ENCODE measurements at regions not wholly inside any gene's neighbourhood (a gene's known extent, or its start where the extent isn't known, plus 50 kb on each side); places are given as distances from the start of the nearest gene placed in this dataset.

- H3K9ac ChIP-seq (ENCODE audit: low read depth, low read length), result no peak overlapping the region
- no peaks in the 10 kb centered on the region for H3K27me3 ChIP-seq (ENCODE audit: insufficient read depth, low read length, poor library complexity)
- no peak overlapping the region for H3K27ac ChIP-seq (ENCODE audit: low read length)
- H3K4me2 ChIP-seq (ENCODE audit: insufficient read depth, low read length), result no peak overlapping the region
- no peaks in the 10 kb centered on the region for H3K4me1 ChIP-seq (ENCODE audit: insufficient read depth, low read length)
- no peaks in the 10 kb centered on the region for H3K36me3 ChIP-seq (ENCODE audit: insufficient read depth, low read length)
- H4K20me1 ChIP-seq (ENCODE audit: insufficient read depth, low read length), result no peaks in the 10 kb centered on the region
- H2AFZ ChIP-seq (ENCODE audit: low read depth, low read length), result no peak overlapping the region
- TF ChIP-seq EZH2 (IDR thresholded peaks at IDR 0.05; ENCODE audit: borderline replicate concordance, low read depth, low read length, severe bottlenecking) (no peak), CTCF (IDR thresholded peaks at IDR 0.05; ENCODE audit: borderline replicate concordance, extremely low read depth, low read length, poor library complexity, severe bottlenecking) (no peak)
- no peak overlapping the region for H3K4me3 ChIP-seq (ENCODE audit: low read depth in 1 of 2, low read length in 2 of 2)
- no peaks in the 10 kb centered on the region for H3K9me3 ChIP-seq (ENCODE audit: insufficient read depth, low read length, severe bottlenecking)
- DNase-seq (no peak), ATAC-seq (ENCODE audit: insufficient read depth, low read depth) (no peak)
- no peaks in the 10 kb centered on the region for H3K79me2 ChIP-seq (ENCODE audit: insufficient read depth, low read length)
Observed at GRCh38 chr13:72164811-72165210, 297.8 kb upstream of the DACH1 start.

GRCh38 chr13:72163678-72164077 is 296.7 kb upstream of the DACH1 start:
- Histone ChIP-seq H3K4me1 (ENCODE audit: insufficient read depth, low read length) (no peaks in the 10 kb centered on the region), H3K4me2 (ENCODE audit: insufficient read depth, low read length) (no peak overlapping the region), H3K9ac (ENCODE audit: low read depth, low read length) (no peak overlapping the region), H3K27ac (ENCODE audit: low read length) (no peak overlapping the region), H3K27me3 (ENCODE audit: insufficient read depth, low read length, poor library complexity) (no peaks in the 10 kb centered on the region), H3K4me3 (ENCODE audit: low read depth in 1 of 2, low read length in 2 of 2) (no peak overlapping the region), H3K79me2 (ENCODE audit: insufficient read depth, low read length) (no peaks in the 10 kb centered on the region), H2AFZ (ENCODE audit: low read depth, low read length) (no peak overlapping the region), H4K20me1 (ENCODE audit: insufficient read depth, low read length) (no peaks in the 10 kb centered on the region), H3K36me3 (ENCODE audit: insufficient read depth, low read length) (no peaks in the 10 kb centered on the region), H3K9me3 (ENCODE audit: insufficient read depth, low read length, severe bottlenecking) (no peaks in the 10 kb centered on the region)
- TF ChIP-seq EZH2 (IDR thresholded peaks at IDR 0.05; ENCODE audit: borderline replicate concordance, low read depth, low read length, severe bottlenecking) (no peak), CTCF (IDR thresholded peaks at IDR 0.05; ENCODE audit: borderline replicate concordance, extremely low read depth, low read length, poor library complexity, severe bottlenecking) (no peak)
- DNase-seq (no peak), ATAC-seq (ENCODE audit: insufficient read depth, low read depth) (no peak)

GRCh38 chr13:72160977-72161376 is 294.0 kb upstream of the DACH1 start:
- Histone ChIP-seq H3K79me2 (ENCODE audit: insufficient read depth, low read length) (no peaks in the 10 kb centered on the region), H3K4me3 (ENCODE audit: low read depth in 1 of 2, low read length in 2 of 2) (no peak overlapping the region), H3K36me3 (ENCODE audit: insufficient read depth, low read length) (no peaks in the 10 kb centered on the region), H3K9me3 (ENCODE audit: insufficient read depth, low read length, severe bottlenecking) (no peaks in the 10 kb centered on the region), H2AFZ (ENCODE audit: low read depth, low read length) (no peak overlapping the region), H3K4me2 (ENCODE audit: insufficient read depth, low read length) (no peak overlapping the region), H3K9ac (ENCODE audit: low read depth, low read length) (no peak overlapping the region), H3K27ac (ENCODE audit: low read length) (no peak overlapping the region), H3K4me1 (ENCODE audit: insufficient read depth, low read length) (no peaks in the 10 kb centered on the region), H4K20me1 (ENCODE audit: insufficient read depth, low read length) (no peaks in the 10 kb centered on the region), H3K27me3 (ENCODE audit: insufficient read depth, low read length, poor library complexity) (no peaks in the 10 kb centered on the region)
- DNase-seq (no peak), ATAC-seq (ENCODE audit: insufficient read depth, low read depth) (no peak)
- TF ChIP-seq EZH2 (IDR thresholded peaks at IDR 0.05; ENCODE audit: borderline replicate concordance, low read depth, low read length, severe bottlenecking), result no peak
- TF ChIP-seq CTCF (IDR thresholded peaks at IDR 0.05; ENCODE audit: borderline replicate concordance, extremely low read depth, low read length, poor library complexity, severe bottlenecking), result no peak

- no peaks in the 10 kb centered on the region for H3K27me3 ChIP-seq (ENCODE audit: insufficient read depth, low read length, poor library complexity)
- TF ChIP-seq EZH2 (IDR thresholded peaks at IDR 0.05; ENCODE audit: borderline replicate concordance, low read depth, low read length, severe bottlenecking), result no peak
- TF ChIP-seq CTCF (IDR thresholded peaks at IDR 0.05; ENCODE audit: borderline replicate concordance, extremely low read depth, low read length, poor library complexity, severe bottlenecking), result no peak
- H3K4me2 ChIP-seq (ENCODE audit: insufficient read depth, low read length), result no peak overlapping the region
- no peak overlapping the region for H3K4me3 ChIP-seq (ENCODE audit: low read depth in 1 of 2, low read length in 2 of 2)
- H3K4me1 ChIP-seq (ENCODE audit: insufficient read depth, low read length), result no peaks in the 10 kb centered on the region
- DNase-seq (no peak), ATAC-seq (ENCODE audit: insufficient read depth, low read depth) (no peak)
- no peak overlapping the region for H3K9ac ChIP-seq (ENCODE audit: low read depth, low read length)
- H3K79me2 ChIP-seq (ENCODE audit: insufficient read depth, low read length), result no peaks in the 10 kb centered on the region
- no peaks in the 10 kb centered on the region for H4K20me1 ChIP-seq (ENCODE audit: insufficient read depth, low read length)
- H3K27ac ChIP-seq (ENCODE audit: low read length), result no peak overlapping the region
- H3K36me3 ChIP-seq (ENCODE audit: insufficient read depth, low read length), result no peaks in the 10 kb centered on the region
- H3K9me3 ChIP-seq (ENCODE audit: insufficient read depth, low read length, severe bottlenecking), result no peaks in the 10 kb centered on the region
- no peak overlapping the region for H2AFZ ChIP-seq (ENCODE audit: low read depth, low read length)
Observed at GRCh38 chr13:72156760-72157159, 289.8 kb upstream of the DACH1 start.

All from DND-41 (cell line).